HG03103 (cell line): ENCODE measurements at regions not wholly inside any gene's neighbourhood (a gene's known extent, or its start where the extent isn't known, plus 50 kb on each side); places are given as distances from the start of the nearest gene placed in this dataset.

Experiments used
- ATAC-seq: cut with Tn5 transposase; IDR thresholded peaks from one replicate; pipeline ENCODE4 v1.9.1; 2021; ENCODE audit warnings: low read depth; ENCODE audit not compliant: unreplicated experiment

DNA sequence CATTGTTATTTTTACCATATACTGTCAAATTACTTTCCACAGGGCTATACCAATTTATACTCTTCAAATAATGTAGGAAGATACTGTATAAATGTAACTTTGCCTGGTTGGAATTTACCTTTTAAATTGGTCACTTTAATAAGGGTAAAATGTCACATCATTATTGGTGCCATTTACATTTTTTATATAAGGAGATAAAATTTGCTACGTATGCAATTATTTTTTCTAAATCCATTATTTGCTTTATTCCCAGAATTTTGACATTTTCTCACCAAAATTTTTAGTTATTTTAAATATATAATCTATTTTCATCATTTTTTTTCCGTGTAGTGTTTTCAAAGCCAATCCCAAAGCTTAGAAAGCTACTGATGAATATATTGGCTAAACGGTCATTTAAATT is 664.7 kb downstream of the KCNJ2 start:
- ATAC-seq, result no peak

DNA sequence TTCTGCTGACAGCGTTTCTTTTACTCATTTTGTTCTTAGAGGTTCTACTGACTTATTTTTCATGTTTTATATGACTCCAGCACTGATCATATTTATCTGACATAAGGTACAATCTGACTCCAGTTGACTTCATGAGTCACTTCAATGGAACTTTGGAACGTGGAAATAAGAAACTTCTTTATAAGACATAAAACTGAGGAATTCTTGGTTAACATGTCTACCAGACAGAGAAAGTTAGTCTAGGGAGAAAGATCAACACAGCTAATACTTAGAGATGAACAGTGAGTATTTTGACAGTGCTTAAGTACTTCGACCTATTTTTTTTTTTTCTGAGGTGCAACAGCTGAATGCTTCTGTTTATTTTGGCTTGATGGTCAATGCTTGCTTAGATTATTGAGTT is 679.5 kb downstream of the KCNJ2 start:
- ATAC-seq, result no peak

DNA sequence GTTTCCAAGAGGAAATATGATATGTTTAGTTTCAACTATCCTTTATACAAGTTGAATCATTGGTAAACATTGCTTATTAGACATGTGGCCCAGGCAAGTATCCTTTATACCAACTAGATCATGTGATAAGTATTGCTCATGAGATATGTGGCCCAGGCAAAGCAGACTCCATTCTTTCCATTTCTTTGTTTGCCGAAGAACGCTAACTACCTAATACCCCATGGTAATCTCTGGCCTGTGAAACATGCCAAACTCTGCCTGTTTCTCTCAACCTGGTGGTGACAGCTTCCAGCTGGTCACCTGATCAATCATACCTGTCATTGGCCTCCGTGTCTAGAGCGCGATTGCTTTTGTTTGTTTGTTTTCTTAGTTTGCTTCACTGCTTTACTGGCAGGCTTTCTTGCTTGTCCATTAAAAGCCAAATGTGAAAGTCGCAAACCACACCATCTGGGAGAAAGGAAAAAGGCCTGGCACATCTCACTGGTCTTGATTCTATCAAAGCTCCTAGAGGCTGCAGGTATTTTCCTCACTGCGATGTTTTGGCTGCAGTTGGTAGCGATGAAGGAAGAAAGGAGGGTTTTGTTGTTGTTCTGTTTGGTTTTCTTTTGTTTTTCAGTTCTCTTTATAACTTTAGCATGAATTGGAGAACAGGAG is 686.2 kb downstream of the KCNJ2 start:
- ATAC-seq, result no peak

DNA sequence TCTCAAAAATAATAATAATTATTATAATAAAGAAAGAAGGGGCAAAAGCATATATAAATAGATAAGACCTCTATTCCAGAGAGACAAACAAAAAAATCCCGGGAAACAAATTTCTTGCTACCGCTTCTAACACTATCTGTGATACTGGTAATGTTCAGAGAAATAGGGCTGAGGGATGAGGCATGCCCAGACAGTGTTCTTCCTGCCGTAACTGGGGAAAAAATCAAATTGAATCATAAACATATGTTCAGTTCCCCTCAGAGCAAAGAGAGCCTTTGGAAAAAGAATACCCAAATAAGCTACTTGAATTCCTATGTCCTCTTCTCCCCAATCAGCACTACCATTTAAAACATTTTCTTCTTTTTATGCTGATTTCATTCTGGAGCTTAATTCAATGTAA is 688.0 kb downstream of the KCNJ2 start:
- ATAC-seq, result no peak

DNA sequence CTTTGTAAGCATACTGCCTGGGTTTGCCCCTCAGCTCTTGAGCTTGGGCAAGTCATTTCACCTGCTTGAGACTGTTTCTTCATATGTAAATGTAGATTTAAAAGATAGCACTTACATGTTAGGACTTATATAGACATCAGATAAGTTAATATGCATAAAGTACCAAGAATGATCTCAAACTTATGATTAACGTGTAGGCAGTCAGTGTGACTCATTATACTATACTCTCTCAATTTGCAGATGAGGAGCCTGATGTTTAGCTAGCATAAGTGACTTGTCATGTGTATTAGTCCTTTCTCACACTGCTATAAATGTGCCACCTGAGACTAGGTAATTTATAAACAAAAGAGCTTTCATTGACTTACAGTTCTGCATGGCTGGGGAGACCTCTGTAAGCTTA is 690.5 kb downstream of the KCNJ2 start:
- no peak for ATAC-seq

DNA sequence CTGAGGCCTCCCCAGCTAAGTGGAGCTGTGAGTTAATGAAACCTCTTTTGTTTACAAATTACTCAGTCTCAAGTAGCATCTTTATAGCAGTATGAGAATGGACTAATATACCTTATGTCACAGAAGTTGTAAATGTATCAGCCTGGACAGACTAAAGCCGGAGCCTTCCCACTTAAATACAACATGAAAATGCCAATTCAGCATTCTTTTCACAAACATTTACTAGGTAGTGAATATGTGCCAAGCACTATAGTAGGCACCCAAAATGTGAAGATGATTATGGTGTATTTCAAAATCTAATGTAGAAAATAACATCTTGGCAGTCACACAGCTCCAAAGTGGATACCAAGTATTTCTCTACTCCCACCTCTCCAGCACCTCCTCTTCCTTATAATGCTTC is 693.0 kb downstream of the KCNJ2 start:
- ATAC-seq, result no peak

DNA sequence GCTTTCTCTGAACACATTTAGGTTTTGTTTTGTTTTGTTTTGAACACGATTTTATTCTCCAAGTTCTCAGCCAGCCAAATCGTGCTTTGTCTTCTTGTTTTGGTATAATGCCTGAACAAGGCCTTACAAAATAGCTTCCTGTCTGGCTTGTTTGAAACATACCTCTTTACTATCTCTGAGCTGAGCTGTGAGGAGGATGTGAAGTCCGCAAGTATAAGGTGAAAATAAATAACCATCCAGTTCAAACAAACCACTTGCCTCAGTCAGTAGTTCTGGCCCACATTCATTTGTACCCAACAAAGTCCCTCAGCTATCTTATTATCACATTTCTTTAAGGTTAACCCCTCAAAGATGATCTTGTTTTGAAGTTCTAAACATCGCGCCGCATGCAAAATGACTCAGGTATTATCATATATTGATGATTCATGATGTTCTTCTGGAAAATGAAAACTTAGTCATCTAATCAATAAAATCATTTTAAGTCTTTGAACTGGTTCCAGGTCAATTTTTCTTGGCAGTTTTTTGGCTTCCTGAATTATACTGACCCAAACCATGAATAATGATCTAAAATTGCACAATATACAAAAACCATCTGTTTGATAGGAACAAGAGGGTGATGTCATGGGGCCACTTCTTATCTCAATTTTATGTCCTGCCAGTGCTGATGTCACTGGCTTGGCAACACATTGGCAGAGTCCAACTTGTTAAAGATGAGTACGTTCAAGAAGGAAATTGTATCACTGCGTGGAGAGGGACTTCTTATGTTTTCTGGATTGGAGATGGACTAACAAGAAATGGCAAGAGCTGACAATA is 694.3 kb downstream of the KCNJ2 start:
- no peak for ATAC-seq

DNA sequence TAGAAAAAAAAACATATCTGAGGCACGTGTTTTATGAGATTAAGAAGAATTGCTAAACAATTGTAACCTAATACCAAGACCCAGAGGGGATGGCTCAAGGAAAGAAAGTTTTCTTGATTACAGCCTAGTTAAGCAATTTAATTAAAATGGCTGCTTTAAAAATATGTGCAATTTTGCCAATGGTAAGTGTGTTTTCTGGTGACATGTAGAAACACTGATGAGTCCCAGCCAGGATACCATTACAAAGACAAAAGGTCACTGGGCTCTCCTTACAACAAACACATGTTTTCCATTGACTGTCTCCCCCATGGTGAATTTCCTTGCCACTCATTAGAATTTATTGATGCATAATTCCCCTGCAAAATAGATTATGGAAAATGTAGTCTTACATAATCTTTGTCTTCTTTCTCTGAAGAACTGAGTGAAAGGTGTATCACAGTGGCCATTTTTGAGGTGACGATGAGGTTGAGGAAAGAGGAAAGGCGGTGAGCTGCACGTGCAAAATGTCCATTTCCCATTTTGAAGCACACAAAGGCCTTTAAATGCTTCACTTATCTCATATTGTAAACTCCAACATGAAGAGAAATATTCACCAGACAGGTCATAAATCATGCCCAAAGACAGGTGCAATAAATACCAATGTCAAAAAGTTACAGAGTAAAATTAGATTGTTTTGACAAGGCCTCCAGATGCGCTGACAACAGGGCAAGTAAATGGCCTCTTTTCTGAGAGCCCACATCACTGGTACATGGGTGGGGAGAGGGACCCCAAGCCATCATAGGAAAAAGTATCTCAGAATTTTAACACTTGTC is 696.9 kb downstream of the KCNJ2 start:
- no peak for ATAC-seq

DNA sequence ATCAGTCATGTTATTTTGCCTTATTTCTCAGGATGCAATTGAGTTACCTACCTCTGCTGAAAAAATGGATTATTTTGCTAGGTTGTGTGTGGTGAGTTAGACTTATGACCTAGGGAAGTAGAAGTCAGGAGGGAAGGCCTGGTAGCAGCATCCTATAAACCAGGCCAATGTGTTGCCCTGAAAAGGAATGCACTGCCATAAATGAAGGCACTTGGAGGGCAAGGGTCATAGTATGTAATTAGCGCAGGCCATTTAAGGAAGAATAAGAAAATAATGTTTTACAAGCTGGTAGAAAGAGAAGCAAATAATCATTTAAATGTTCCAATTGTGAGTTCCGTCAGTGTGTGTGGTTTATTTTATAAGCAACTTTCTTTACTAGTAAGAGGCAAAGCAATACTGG is 698.8 kb downstream of the KCNJ2 start:
- ATAC-seq, result no peak

DNA sequence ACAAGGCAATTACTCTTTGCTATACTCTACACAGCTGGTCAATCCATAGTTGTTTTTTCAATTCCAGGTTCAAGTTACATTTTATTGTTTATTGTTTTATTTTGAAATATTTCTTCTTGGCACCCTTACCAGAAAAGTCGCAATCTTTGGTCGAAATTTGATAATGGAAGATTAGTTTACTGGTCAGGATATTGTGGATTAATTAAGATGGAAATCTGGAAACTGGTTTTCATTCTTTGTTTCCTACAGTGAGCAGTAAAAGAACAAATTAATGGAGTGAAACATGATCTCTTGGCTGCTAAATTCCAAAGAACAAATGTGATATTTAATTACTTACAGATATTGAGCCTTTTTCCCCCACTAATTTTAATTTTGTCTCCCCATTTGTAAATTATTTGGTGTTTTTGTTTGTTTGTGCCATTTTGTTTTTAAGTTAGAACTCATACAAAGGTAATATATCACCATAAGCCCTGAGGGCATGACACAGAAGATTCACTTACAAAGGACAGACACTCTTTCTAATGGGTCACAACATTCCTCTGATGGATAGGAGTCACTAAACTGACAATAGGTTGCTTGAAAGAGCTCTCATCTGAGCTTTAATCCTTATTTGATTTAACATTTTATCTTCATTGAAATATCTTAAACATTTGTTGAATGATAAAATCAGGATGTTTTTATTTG is 700.2 kb downstream of the KCNJ2 start:
- ATAC-seq, result no peak

DNA sequence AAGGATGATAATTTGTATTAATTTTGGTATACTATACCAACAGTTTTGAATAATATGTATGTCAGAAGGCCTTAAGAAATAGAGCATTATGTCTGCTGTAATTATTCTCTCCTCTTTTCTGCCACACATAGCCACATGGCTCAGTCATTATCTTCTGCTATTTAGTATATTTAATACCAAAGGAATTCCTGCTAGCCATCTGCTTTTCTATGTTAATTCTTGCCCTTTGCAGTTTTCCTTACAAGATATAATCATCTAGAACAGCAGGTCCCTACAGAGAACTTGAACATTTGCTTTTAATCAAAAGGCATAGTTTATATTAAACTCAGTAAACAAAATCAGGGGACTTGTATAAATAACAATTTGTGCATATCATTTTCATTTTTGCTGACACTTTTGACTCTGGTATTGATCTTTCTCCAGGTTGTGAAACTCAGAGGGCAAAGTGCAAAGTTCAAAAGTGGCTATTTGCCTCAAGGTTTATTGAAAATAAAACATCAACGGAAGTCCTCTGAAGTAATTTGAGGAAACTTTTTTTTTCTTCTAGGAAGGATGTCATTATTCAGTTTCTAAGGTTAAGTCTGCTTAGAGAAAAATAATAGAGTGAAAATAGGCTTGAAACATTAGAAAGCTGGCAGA is 702.0 kb downstream of the KCNJ2 start:
- ATAC-seq, result no peak

DNA sequence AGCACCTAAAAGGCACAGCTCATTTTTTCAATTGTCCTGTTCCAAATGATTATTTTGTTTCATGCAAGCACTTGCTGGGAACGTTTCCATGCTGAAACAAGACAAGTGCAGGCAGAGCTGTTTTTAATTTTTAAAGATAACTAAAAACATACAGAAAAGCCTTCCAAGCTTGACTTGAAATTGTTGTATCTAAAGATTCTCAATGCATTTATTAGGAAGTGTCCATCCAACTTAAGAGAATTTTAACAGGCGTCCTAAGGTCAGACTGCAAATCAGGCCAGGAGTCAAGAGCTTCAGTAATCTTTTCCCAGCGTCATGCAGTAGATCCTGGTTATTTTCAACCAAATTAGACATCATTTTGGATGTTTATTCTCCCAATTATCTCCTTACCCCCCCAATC is 702.8 kb downstream of the KCNJ2 start:
- ATAC-seq, result no peak

DNA sequence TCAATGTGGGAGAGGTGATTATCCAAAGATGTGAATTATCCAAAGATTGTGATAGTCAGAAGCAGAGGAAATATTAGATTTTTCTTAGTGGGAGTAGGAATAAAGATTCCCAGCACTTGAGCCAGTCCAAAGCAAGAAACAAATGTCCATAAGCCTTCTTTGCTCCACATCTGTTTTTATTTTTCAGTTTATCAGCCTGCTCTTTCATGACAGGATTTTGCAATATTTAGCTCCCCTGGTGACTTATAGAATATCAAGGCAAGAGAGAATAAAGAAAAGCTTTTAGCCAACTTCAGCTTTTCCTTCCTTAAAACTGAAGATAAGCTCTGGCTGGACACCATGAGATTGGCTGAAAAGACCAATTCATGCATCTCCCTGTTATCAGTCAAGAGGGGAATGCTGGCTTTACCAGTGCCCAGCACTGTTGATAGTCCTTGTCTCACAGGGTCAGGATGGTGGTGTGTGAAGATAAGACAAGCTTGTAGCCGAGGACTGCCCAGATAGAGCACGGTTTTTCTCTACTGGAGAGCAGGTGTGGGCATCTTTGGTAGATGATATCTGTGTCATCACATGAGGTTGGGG is 706.5 kb downstream of the KCNJ2 start:
- ATAC-seq, result no peak

DNA sequence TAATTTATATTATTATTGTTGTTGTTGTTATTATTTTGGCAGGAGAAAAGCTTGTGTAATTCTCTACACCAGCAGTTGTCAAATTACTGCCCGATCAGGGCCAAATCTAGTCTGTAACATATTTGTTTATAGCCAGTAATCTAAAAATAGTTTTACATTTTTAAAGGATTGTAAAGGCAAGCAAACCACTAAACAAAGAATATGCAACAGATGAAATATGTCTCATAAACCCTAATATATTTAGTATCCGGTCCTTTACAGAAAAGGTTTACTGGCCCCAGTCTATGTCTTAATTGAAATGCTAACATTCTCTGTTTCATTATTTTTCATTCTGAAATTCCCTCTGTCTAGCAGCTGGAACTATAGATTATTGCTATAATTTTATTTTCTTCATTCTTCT is 709.5 kb downstream of the KCNJ2 start:
- no peak for ATAC-seq

DNA sequence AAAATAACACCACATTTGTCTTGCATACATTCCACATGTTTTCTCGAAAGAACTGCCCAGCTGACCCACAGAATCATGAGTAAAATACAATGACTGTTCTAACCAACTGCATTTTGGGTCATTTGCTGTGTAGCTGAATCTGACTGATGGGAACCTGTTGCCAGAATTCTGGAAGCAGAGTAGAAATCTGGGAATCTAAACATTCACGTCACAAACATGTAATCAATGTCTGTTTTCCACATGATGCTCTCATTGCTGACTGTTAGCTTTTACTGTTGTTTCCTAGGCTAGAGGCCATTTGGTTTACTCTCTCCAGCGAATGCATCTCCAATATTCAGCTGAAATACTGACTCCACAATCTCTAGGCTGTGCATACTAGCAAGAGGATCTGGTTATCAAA is 710.1 kb downstream of the KCNJ2 start:
- ATAC-seq, result no peak

DNA sequence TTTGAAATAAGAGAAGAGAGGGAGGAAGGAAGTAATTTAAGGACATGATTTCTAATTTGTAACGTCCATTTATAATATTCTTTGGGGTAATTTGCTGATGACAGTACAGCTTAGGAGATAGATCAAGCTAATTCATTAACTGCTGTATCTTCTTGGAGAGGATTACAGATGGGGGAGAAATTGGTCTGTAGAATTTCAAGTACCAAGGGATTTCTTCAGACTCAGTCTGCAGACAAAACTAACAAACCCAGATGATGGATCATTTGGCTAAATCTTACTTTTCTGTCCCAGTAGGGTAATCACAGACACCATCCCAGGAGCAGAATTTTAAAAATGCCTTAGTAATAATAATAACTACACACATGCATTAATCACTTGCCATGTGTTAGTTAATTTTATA is 711.8 kb downstream of the KCNJ2 start:
- ATAC-seq, result no peak

DNA sequence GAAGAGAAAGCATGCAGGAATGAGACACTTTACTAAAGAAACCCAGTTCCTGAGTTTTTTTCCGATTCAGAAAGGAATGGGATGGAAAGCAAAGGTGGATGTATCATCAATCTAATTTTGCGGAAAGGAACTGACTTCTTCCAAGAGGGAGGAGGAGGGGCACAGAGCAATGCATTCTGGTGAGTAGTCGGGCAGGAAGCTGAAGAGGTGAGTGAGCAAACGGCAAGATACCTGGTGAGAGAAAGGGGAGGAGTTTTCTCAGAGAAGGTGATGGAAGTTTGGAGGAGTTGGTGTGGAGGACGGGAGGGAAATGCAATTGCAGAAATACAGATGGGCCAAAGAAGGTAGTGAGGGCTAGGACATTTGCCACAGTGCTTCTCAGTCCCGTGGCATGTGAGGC is 713.2 kb downstream of the KCNJ2 start:
- no peak for ATAC-seq

DNA sequence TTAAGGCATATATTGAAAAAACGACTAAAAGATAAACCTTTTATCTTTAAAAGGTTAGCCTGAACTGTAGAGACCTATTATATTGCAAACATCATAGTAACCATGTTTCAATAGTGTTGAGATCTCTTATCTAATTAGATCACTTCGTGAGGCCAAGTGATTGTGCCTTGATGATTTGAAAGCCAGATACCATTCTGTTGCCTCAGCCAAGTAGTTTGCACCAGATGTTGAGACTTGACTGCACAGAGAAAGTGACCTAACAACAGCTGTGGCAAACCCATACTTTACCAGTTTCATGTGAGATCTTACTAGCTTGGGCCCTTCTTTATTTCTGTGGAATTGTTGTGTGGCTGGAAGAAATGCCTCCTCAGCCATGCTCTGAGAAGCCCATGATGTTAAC is 717.3 kb downstream of the KCNJ2 start:
- no peak for ATAC-seq

DNA sequence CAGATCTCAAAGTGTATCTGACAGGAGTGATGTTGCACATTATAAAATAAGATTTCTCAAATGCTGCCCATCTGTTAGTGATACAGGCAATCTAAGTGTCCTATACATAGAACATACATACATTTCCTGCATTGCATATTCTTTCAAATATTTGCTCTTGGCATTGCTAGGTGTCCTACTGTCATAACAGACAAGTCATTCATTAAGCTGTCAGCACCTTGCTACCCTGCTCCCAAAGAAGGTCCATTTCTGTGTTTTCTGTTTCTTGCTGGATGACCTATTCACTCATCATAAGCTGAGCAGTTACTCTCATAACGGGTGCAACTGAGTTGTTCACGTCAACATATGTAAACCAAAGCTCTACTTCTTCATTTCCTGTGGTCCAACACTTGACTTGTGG is 719.0 kb downstream of the KCNJ2 start:
- ATAC-seq, result no peak

DNA sequence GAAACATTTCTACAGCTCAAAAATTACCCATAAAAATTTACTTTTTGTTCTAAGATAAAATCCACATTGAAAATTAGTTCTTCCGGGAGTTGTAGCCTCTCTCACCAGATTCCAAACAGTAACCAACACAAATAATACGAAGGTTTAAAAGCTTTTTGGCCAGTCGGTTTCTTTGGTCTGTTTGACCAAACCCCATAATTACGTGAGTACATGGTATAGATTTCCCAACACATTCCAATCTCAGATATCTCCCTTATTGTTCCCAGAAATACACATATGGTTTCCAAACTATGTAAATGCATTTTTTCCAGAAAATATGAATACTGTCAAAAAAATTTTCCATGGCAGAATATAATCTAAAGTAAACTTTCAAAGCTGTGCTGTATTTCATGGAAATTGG is 722.0 kb downstream of the KCNJ2 start:
- no peak for ATAC-seq
